ENCODE measurements at regions not wholly inside any gene's neighbourhood (a gene's known extent, or its start where the extent isn't known, plus 50 kb on each side); places are given as distances from the start of the nearest gene placed in this dataset.

GRCh38 chr2:88350331-88351248 lies 101.9 kb downstream of the FOXI3 start:
- TF ChIP-seq CTCF (IDR thresholded peaks at IDR 0.05; ENCODE audit: low read depth, low read length) (peak; percentile 41), EZH2phosphoT487 (IDR thresholded peaks at IDR 0.05; ENCODE audit: low read depth) (no peak)
